HEK293T (cell line): ENCODE measurements at regions not wholly inside any gene's neighbourhood (a gene's known extent, or its start where the extent isn't known, plus 50 kb on each side); places are given as distances from the start of the nearest gene placed in this dataset.

Source experiments
- ARNT ChIP-seq: fragments of 450-650 bp; IDR thresholded peaks from 2 replicates; pipeline ENCODE4 v1.6.1; 2017; ENCODE audit warnings: mild to moderate bottlenecking
- BHLHE40 ChIP-seq: fragments of 450-650 bp; IDR thresholded peaks from 2 replicates; pipeline ENCODE4 v1.6.1; 2016; ENCODE audit warnings: mild to moderate bottlenecking, moderate library complexity, borderline replicate concordance
- CTBP1 ChIP-seq: fragments of 450-650 bp; IDR thresholded peaks from 2 replicates; pipeline ENCODE4 v1.6.1; 2016; ENCODE audit warnings: borderline replicate concordance
- ELF4 ChIP-seq: fragments of 450-650 bp; IDR thresholded peaks from 2 replicates; pipeline ENCODE4 v1.6.1; 2017; ENCODE audit warnings: antibody characterized with exemption
- FOXA1 ChIP-seq: fragments of 450-650 bp; IDR thresholded peaks from 2 replicates; pipeline ENCODE4 v1.6.1; 2016; ENCODE audit warnings: mild to moderate bottlenecking
- FOXK2 ChIP-seq: fragments of 450-650 bp; IDR thresholded peaks from 2 replicates; pipeline ENCODE4 v1.6.1; 2016; ENCODE audit warnings: mild to moderate bottlenecking
- FOXM1 ChIP-seq: fragments of 450-650 bp; IDR thresholded peaks from 2 replicates; pipeline ENCODE4 v1.6.1; 2017; ENCODE audit warnings: mild to moderate bottlenecking, borderline replicate concordance
- HDGF ChIP-seq: fragments of 450-650 bp; IDR thresholded peaks from 2 replicates; pipeline ENCODE4 v1.6.1; 2017; ENCODE audit warnings: antibody characterized with exemption, borderline replicate concordance
- LEF1 ChIP-seq: fragments of 450-650 bp; IDR thresholded peaks from 2 replicates; pipeline ENCODE4 v1.6.1; 2017; ENCODE audit warnings: mild to moderate bottlenecking, borderline replicate concordance
- NFRKB ChIP-seq: fragments of 450-650 bp; IDR thresholded peaks from 2 replicates; pipeline ENCODE4 v1.6.1; 2016; ENCODE audit warnings: mild to moderate bottlenecking, moderate library complexity
- PKNOX1 ChIP-seq: fragments of 450-650 bp; IDR thresholded peaks from 2 replicates; pipeline ENCODE4 v1.6.1; 2016
- SP1 ChIP-seq: fragments of 450-650 bp; IDR thresholded peaks from 2 replicates; pipeline ENCODE4 v1.6.1; 2017
- SUZ12 ChIP-seq: fragments of 450-650 bp; IDR thresholded peaks from 2 replicates; pipeline ENCODE4 v1.6.1; 2016; ENCODE audit warnings: mild to moderate bottlenecking
- ZNF384 ChIP-seq: fragments of 450-650 bp; IDR thresholded peaks from 2 replicates; pipeline ENCODE4 v1.6.1; 2016

- no peak for TF ChIP-seq BHLHE40
- TF ChIP-seq FOXA1: no peak
- no peak for TF ChIP-seq SUZ12
- no peak for TF ChIP-seq ARNT
- TF ChIP-seq FOXM1: no peak
- no peak for TF ChIP-seq SP1
- no peak for TF ChIP-seq NFRKB
- no peak for TF ChIP-seq HDGF
- no peak for TF ChIP-seq ELF4
- no peak for TF ChIP-seq ZNF384
- no peak for TF ChIP-seq FOXK2
- TF ChIP-seq CTBP1: no peak
- no peak for TF ChIP-seq LEF1
- no peak for TF ChIP-seq PKNOX1
Measured at GRCh38 chr10:131753336-131753735, 147.5 kb upstream of the PPP2R2D start.
